Motor neuron (in vitro differentiated cells): ENCODE measurements at regions not wholly inside any gene's neighbourhood (a gene's known extent, or its start where the extent isn't known, plus 50 kb on each side); places are given as distances from the start of the nearest gene placed in this dataset.

Source experiments
- ATAC-seq, 8 experiments: fragments of 200-7000 bp; cut with Tn5 transposase; replicated peaks in 6 of 8; 2 replicates each; pipeline ENCODE4 v1.8.0; 2021; ENCODE audit warnings: mild to moderate bottlenecking in 8 of 8, moderate library complexity in 8 of 8
- H3K27ac ChIP-seq, 2 donors: fragments of 250-450 bp; sonication (Bioruptor Pico); 2 replicates each; pipeline ENCODE4 v1.9.0; 2021; ENCODE audit warnings: antibody characterized with exemption in 2 of 2, mild to moderate bottlenecking in 2 of 2, moderate library complexity in 1 of 2
- H3K4me1 ChIP-seq, 2 donors: fragments of 250-450 bp; sonication (Bioruptor Pico); replicated peaks in 1 of 2; 2 replicates each; pipeline ENCODE4 v1.6.1; 2021; ENCODE audit warnings: antibody characterized with exemption in 2 of 2, mild to moderate bottlenecking in 2 of 2, moderate library complexity in 1 of 2
- H3K4me3 ChIP-seq, 5 donors: fragments of 250-450 bp; sonication (Bioruptor Pico); 2 replicates each; pipeline ENCODE4 v1.9.0; 2021; ENCODE audit warnings: antibody characterized with exemption in 5 of 5, mild to moderate bottlenecking in 5 of 5, moderate library complexity in 4 of 5
- WGBS, 10 experiments: fragments of 450-650 bp; shearing (Covaris generic); methylation state at CpG; one replicate each; pipeline ENCODE4 v1.0.0; 2022; 5-methylcytosine and 5-hydroxymethylcytosine counted together
- in situ Hi-C, 9 experiments: fragments of 400-800 bp; cut with MboI; loops; one replicate each; pipeline ENCODE4 v1.15.0; 2021; ENCODE audit warnings: low sequenced_read_pairs in 9 of 9, low pct_unique_long_range_greater_than_20kb in 2 of 9; ENCODE audit not compliant: unreplicated experiment in 9 of 9

DNA sequence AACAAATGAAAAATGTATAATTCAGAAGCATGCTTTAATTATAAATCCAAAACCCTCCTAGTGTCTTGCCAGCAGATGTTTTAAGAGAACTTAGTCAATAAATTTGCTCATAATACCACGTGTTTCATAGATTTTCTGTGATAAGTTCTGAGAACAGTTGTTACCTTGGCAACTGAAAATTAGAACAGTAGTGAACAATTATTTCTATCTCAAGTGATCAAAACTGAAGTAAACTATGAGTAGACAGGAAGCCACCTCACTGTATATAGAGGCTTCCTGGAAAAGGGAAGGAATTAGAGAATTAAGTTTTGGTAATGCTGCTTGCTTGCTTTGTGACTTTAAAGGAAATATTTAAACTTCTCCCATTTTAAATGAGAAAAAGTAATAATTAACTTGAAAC, 266.0 kb upstream of the ANO3 start:
- WGBS, 10 experiments: 0 to 90% (median 80%) methylated on average over 1 of the region's 1 CpG; no CpG with 5 or more reads in 2 of the 10 experiments
- in situ Hi-C loops: no loop called here
- H3K4me3 ChIP-seq: no peak overlapping the region
- H3K4me1 ChIP-seq: peaks cover 0 to 6% of the 10 kb centered on the region in 2 donors
- no peak overlapping the region for H3K27ac ChIP-seq
- ATAC-seq: no peak

DNA sequence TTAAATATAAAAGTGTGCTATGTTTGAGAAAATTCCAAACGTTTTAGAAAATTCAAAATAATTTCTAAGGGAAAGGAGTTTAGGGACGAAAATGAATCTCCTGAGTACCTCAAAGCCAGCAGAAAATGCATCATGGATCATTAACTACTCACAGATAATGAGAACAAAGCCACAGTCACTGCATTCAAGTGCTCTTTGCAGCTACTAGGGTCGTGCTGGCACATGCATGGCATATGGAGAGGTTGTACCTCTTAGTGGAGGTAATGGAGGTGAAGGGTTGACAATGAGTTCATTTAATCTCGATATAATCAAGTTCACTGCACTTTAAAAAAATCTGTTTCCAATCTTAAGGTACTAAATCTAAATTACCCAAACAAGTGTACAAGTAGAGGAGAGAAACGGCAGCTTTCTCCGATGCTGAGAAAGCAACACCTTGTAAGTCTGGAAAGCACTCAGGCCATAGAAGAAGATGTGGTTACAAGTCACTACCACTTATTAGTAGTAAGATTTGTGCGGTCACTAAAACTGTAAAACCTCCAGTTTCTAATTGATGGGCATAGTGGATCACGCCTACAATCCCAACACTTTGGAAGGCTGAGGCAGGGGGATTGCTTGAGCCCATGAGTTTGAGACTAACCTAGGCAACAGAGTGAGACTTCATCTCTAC, 261.1 kb upstream of the ANO3 start:
- H3K27ac ChIP-seq: no peak overlapping the region
- ATAC-seq: peak in 4 of 8 experiments; percentile 23 to 54 (median 38)
- H3K4me3 ChIP-seq: no peak overlapping the region
- H3K4me1 ChIP-seq: peaks cover 4 to 28% of the 10 kb centered on the region in 2 donors
- in situ Hi-C loops: no loop called here
- WGBS, 10 experiments: 5 to 83% (median 30%) methylated on average over 1 to 8 of the region's 8 CpGs; no CpG with 5 or more reads in 1 of the 10 experiments

GRCh38 chr11:26072614-26073153, 259.2 kb upstream of the ANO3 start:
- in situ Hi-C loops: no loop called here
- WGBS, 10 experiments: 14 to 100% (median 50%) methylated on average over 1 to 3 of the region's 3 CpGs; no CpG with 5 or more reads in 1 of the 10 experiments

GRCh38 chr11:26073646-26074045, 258.3 kb upstream of the ANO3 start:
- Histone ChIP-seq H3K4me3 (no peak overlapping the region), H3K27ac (no peak overlapping the region), H3K4me1 (peaks cover 4 to 28% of the 10 kb centered on the region in 2 donors)
- in situ Hi-C loops: no loop called here
- no peak for ATAC-seq

More at GRCh38 chr11:26072614-26073153, 259.2 kb upstream of the ANO3 start:
- no peak overlapping the region for H3K27ac ChIP-seq
- peaks cover 4 to 28% of the 10 kb centered on the region in 2 donors for H3K4me1 ChIP-seq
- H3K4me3 ChIP-seq: no peak overlapping the region
- peak in 5 of 8 experiments; percentile 71 to 89 (median 87) for ATAC-seq

DNA sequence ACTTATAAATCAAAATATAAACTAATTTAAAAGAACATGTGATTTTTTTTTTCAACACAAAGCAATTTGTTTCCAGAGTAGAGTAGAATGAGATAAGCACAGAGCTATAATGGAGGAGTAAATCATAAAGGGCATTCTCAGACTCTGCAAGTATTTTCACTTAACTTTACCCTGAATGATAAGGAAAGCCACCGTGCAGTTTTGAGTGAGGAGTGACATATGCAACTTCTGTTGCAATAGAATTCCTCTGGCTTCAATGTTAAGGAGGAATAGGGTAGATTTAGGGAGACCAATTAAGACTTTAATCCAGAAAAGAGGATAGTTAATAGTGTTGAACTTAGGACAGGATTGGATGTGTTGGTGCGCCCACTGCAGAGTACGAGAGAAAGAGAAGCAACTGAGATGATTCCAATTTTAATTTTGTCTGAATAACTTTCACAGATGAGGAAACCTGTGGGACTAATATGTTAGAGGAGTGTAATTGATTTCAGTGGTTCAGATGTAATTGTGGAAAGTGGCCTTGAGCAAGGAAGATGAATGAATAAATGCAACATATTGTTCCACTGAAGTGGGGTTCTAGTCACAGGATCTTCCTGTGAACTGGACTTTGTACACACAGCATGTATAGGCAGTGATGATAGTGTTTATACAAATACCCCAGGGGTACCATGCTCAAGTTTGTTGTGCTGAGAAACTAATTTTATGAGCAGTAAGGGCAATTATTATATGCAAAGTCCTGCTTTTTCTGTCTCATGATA, 255.5 kb upstream of the ANO3 start:
- no peak for ATAC-seq
- no peak overlapping the region for H3K4me3 ChIP-seq
- peaks cover 4 to 18% of the 10 kb centered on the region in 2 donors for H3K4me1 ChIP-seq
- no peak overlapping the region for H3K27ac ChIP-seq
- in situ Hi-C loops: no loop called here
- WGBS, 10 experiments: 63 to 100% (median 90%) methylated on average over 1 to 3 of the region's 3 CpGs; no CpG with 5 or more reads in 2 of the 10 experiments

DNA sequence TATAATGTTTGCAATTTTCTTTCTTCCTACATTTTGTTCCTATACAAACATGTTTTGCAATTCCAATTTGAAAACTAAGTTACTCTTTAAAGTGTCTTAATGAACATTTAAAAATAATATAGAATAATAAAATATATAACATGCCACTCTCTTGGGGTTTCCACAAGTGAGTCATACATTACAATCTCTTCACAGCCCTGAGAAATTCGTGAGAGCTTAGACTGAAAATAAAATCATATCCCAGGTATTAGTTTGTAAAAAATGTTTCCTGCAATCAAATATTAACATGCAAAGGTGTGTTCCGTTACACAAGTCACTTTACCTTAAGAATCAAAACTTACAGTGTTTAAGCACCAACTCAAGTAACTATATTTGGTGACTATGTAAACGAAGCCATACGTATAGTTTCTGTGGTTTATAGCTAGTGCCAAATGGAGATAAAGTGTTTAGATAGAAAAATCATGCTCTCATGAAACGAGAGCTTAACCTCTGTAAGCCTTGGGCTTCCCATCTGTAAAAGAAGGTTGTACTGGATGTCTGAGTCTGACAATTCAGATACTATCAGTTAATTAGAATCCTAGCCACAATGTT, 253.6 kb upstream of the ANO3 start:
- no peak for ATAC-seq
- 28 to 86% (median 68%) methylated on average over 2 to 5 of the region's 5 CpGs; no CpG with 5 or more reads in 1 of the 10 experiments for WGBS, 10 experiments
- H3K27ac ChIP-seq: no peak overlapping the region
- H3K4me3 ChIP-seq: no peak overlapping the region
- in situ Hi-C loops: no loop called here
- peaks cover 4 to 5% of the 10 kb centered on the region in 2 donors for H3K4me1 ChIP-seq

DNA sequence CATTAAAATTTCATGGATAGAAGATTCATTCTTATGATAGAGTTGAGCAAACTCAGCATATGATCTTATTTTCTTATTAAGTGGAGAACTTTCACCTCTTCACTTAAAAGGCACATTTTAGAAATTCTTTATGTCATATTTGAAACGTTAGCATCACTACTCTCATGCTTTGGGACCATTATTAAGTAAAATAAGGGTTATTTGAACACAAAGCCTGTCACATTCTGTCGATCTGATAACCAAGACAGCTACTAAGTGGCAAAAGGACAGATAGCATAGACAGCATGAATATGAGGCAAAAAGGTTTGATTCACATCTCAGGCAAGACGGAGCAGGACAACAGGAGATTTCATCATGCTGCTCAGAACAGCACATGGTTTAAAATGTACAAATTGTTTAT, 247.6 kb upstream of the ANO3 start:
- 17 to 93% (median 81%) methylated on average over 2 to 3 of the region's 3 CpGs for WGBS, 10 experiments
- in situ Hi-C loops: no loop called here
- Histone ChIP-seq H3K4me1 (no peaks in the 10 kb centered on the region), H3K4me3 (no peak overlapping the region), H3K27ac (no peak overlapping the region)
- no peak for ATAC-seq

DNA sequence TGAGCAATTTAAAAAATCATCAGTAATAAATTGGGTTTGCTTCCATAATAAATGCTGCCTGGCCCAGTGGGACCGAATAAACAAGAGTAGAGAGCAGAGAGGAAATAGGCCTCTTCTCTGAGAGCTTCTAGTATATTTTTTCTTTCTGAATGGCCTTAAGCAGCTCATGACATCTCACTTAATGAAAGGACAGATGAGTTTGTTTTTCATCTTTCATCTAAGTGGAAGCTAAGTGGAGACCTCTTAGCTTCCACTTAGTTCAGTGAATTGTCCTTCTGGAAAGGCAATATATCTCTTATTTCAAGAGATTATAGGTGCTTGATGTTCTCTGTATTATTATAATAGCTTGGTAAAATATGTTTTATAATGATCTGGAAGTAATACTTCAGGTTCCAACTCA, 245.9 kb upstream of the ANO3 start:
- ATAC-seq: peak in 4 of 8 experiments; percentile 22 to 58 (median 34)
- 40 to 100% (median 71%) methylated on average over 1 of the region's 1 CpG; no CpG with 5 or more reads in 1 of the 10 experiments for WGBS, 10 experiments
- in situ Hi-C loops: no loop called here
- H3K4me3 ChIP-seq: no peak overlapping the region
- H3K27ac ChIP-seq: no peak overlapping the region
- H3K4me1 ChIP-seq: no peaks in the 10 kb centered on the region

- no peak for ATAC-seq
- in situ Hi-C loops: no loop called here
- Histone ChIP-seq H3K27ac (no peak overlapping the region), H3K4me1 (no peaks in the 10 kb centered on the region), H3K4me3 (no peak overlapping the region)
- WGBS, 10 experiments: 87 to 100% (median 93%) methylated on average over 1 to 4 of the region's 4 CpGs
Observed at GRCh38 chr11:26087120-26087935, 244.6 kb upstream of the ANO3 start.

DNA sequence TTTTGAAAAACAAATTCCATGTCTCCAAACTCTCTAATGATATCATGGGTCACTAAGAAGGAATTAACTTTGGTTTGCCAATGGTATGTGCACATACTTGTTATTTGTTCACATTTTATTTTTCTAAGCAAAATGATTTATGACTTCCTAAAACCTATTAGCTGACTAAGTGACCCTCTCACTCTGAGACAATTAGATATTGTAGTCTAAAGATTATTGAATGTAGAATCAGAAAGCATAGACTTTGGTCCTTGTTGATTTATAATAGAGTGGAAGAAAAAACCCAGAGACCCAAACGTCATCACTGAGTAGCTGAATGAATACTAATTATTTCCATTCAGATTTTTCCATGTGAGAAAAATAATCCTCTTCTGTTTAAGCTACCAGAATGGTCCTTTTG, 243.5 kb upstream of the ANO3 start:
- in situ Hi-C loops: no loop called here
- Histone ChIP-seq H3K4me3 (no peak overlapping the region), H3K4me1 (no peaks in the 10 kb centered on the region), H3K27ac (no peak overlapping the region)
- 0 to 55% (median 0%) methylated on average over 1 of the region's 1 CpG; no CpG with 5 or more reads in 2 of the 10 experiments for WGBS, 10 experiments
- peak in 3 of 8 experiments; percentile 19 to 51 (median 36) for ATAC-seq

- no peaks in the 10 kb centered on the region for H3K4me1 ChIP-seq
- no peak for ATAC-seq
- in situ Hi-C loops: no loop called here
- H3K4me3 ChIP-seq: no peak overlapping the region
- no peak overlapping the region for H3K27ac ChIP-seq
- WGBS, 10 experiments: 33 to 100% (median 90%) methylated on average over 1 to 3 of the region's 3 CpGs; no CpG with 5 or more reads in 1 of the 10 experiments
Observed at GRCh38 chr11:26090651-26091050, 241.3 kb upstream of the ANO3 start.

DNA sequence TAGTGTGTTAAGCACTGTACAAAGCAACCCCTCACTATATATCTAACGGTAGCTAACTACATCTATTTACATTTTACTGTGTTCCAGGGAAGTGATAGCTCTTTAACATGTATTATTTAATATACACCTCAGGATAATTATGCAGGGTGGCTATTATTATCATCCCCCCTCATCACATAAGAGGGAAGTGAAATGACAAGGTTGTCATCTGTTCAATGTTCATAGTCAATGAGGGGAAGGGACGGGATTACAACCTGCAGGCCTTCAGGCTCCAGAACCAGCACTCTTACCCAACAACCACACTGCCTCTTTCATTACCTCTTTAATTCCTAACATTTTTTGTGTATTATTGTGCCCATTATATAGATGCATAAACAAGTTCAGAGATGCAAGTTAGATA, 238.7 kb upstream of the ANO3 start:
- in situ Hi-C loops: no loop called here
- no peak for ATAC-seq
- 60 to 100% (median 94%) methylated on average over 1 to 2 of the region's 2 CpGs; no CpG with 5 or more reads in 2 of the 10 experiments for WGBS, 10 experiments

More for the DNA sequence above, 238.7 kb upstream of the ANO3 start:
- H3K4me1 ChIP-seq: no peaks in the 10 kb centered on the region
- no peak overlapping the region for H3K4me3 ChIP-seq
- no peak overlapping the region for H3K27ac ChIP-seq
